Prostate gland (tissue), 2 donors: ENCODE measurements at regions not wholly inside any gene's neighbourhood (a gene's known extent, or its start where the extent isn't known, plus 50 kb on each side); places are given as distances from the start of the nearest gene placed in this dataset.

ENCODE experiments used
- CTCF ChIP-seq, 4 experiments: fragments of 200-600 bp in 2 of 4; fragments of 450-650 bp in 2 of 4; sonication (generic) in 2 of 4; IDR thresholded peaks; 1 replicate in 3 of 4; 2 replicates in 1 of 4; pipeline ENCODE4 v1.5.1; 2016 to 2019; ENCODE audit warnings: antibody characterized with exemption in 4 of 4, mild to moderate bottlenecking in 2 of 4, moderate library complexity in 2 of 4
- POLR2A ChIP-seq: fragments of 450-650 bp; IDR thresholded peaks from one replicate; pipeline ENCODE4 v1.6.1; 2016; ENCODE audit warnings: antibody characterized with exemption, mild to moderate bottlenecking

DNA sequence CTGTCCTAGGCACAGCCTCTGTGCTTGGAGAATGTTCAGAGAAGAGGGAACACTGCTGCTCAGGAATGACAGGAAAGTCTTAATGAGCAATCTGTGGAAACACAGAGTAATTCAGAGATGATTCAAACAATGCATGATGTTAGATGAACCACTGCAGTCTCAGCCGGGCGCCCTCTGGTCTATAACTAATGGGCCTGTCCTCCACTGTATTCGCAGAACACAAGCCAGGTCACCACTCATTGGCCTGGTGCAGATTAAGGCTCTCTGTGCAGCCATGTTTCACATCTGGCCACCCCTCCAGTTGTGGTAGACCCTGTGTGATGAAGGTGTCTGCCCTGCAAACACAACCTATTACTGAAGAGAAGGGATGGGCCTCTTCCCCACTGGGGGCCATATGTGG lies 281.7 kb upstream of the ROPN1 start:
- TF ChIP-seq CTCF (IDR thresholded peaks at IDR 0.05) (no peak), POLR2A (no peak)
